GM19043 (cell line): ENCODE measurements at regions not wholly inside any gene's neighbourhood (a gene's known extent, or its start where the extent isn't known, plus 50 kb on each side); places are given as distances from the start of the nearest gene placed in this dataset.

Source experiments
- ATAC-seq: cut with Tn5 transposase; IDR thresholded peaks from one replicate; pipeline ENCODE4 v1.9.1; 2021; ENCODE audit warnings: low read depth; ENCODE audit not compliant: unreplicated experiment

- ATAC-seq: no peak
These were observed 238.8 kb downstream of the BAMBI start for GRCh38 chr10:28915989-28916588.

- no peak for ATAC-seq
These were observed 242.8 kb downstream of the BAMBI start for GRCh38 chr10:28920091-28920490.

GRCh38 chr10:28922127-28922526 is 244.8 kb downstream of the BAMBI start:
- no peak for ATAC-seq

GRCh38 chr10:28922861-28923260 is 245.5 kb downstream of the BAMBI start:
- no peak for ATAC-seq

- no peak for ATAC-seq
These were observed 247.4 kb downstream of the BAMBI start for GRCh38 chr10:28924717-28925116.

- ATAC-seq: no peak
These were observed 247.9 kb downstream of the BAMBI start for GRCh38 chr10:28925121-28925663.

GRCh38 chr10:28926932-28927331 is 249.6 kb downstream of the BAMBI start:
- no peak for ATAC-seq

GRCh38 chr10:28928484-28928883 is 251.2 kb downstream of the BAMBI start:
- ATAC-seq: no peak

- no peak for ATAC-seq
These were observed 252.6 kb downstream of the BAMBI start for GRCh38 chr10:28929942-28930341.

GRCh38 chr10:28930514-28931495 is 253.5 kb downstream of the BAMBI start:
- ATAC-seq: no peak

GRCh38 chr10:28935061-28935460 is 257.7 kb downstream of the BAMBI start:
- no peak for ATAC-seq

GRCh38 chr10:28937959-28938358 is 260.6 kb downstream of the BAMBI start:
- no peak for ATAC-seq

- ATAC-seq: no peak
These were observed 261.4 kb downstream of the BAMBI start for GRCh38 chr10:28938745-28939144.

- no peak for ATAC-seq
These were observed 262.2 kb downstream of the BAMBI start for GRCh38 chr10:28939281-28940157.

GRCh38 chr10:28940158-28940888 is 263.0 kb downstream of the BAMBI start:
- ATAC-seq: no peak

- no peak for ATAC-seq
These were observed 264.7 kb downstream of the BAMBI start for GRCh38 chr10:28942012-28942411.

GRCh38 chr10:28945959-28946358 is 268.6 kb downstream of the BAMBI start:
- ATAC-seq: no peak

- ATAC-seq: no peak
These were observed 269.2 kb downstream of the BAMBI start for GRCh38 chr10:28946479-28946878.

GRCh38 chr10:28947171-28947570 is 269.9 kb downstream of the BAMBI start:
- ATAC-seq: no peak

- ATAC-seq: no peak
These were observed 270.7 kb downstream of the BAMBI start for GRCh38 chr10:28948046-28948445.
